IMR-90 (cell line): ENCODE measurements at regions not wholly inside any gene's neighbourhood (a gene's known extent, or its start where the extent isn't known, plus 50 kb on each side); places are given as distances from the start of the nearest gene placed in this dataset.

Experiments
- ATAC-seq: fragments of 200-7000 bp; cut with Tn5 transposase; 2 replicates; pipeline ENCODE4 v1.9.1; 2020; ENCODE audit warnings: low read depth, mild to moderate bottlenecking, moderate library complexity
- BruUV-seq: library from RNA; stranded (reverse); fragments of 400-500 nt; replicated peaks from 2 replicates; lab custom pipeline; 2021; lab: Mats Ljungman, UMichigan
- CTCF ChIA-PET: fragments of 300-600 bp; formaldehyde crosslinking; extraction: SDS; loops from one replicate; lab custom pipeline; 2021; ENCODE audit warnings: antibody characterized with exemption; lab: Yijun Ruan, JAX
- POLR2A ChIA-PET: fragments of 300-600 bp; sonication (Branson Sonifier 250); formaldehyde crosslinking; loops from one replicate; lab custom pipeline; 2022; ENCODE audit warnings: antibody characterized with exemption; ENCODE audit not compliant: unreplicated experiment; lab: Charles Lee
- DNase-seq: peaks from one replicate; pipeline ENCODE4 v3.0.0; 2013
- H2AFZ ChIP-seq: replicated peaks from 2 replicates; pipeline ENCODE3; 2013; ENCODE audit warnings: low read length, mild to moderate bottlenecking; ENCODE audit not compliant: poor library complexity
- H2AK5ac ChIP-seq: 2 replicates; pipeline ENCODE4 v1.6.1; 2013; ENCODE audit warnings: low read depth, low read length, inconsistent platforms
- H2AK9ac ChIP-seq: replicated peaks from 2 replicates; pipeline ENCODE3; 2013; ENCODE audit warnings: mild to moderate bottlenecking, low read depth, low read length, moderate library complexity; ENCODE audit not compliant: poor library complexity
- H2BK120ac ChIP-seq: 2 replicates; pipeline ENCODE4 v1.6.1; 2013; ENCODE audit warnings: low read depth, low read length, inconsistent platforms
- H2BK15ac ChIP-seq: 3 replicates; pipeline ENCODE4 v1.6.1; 2013; ENCODE audit warnings: low read depth, low read length, inconsistent platforms
- H2BK20ac ChIP-seq: 2 replicates; pipeline ENCODE4 v1.6.1; 2013; ENCODE audit warnings: low read depth, mild to moderate bottlenecking, inconsistent platforms, low read length, moderate library complexity
- H2BK5ac ChIP-seq: 2 replicates; pipeline ENCODE4 v1.6.1; 2013; ENCODE audit warnings: mild to moderate bottlenecking, low read depth, low read length, inconsistent platforms; ENCODE audit not compliant: poor library complexity, severe bottlenecking
- H3K14ac ChIP-seq: replicated peaks from 2 replicates; pipeline ENCODE4 v1.6.1; 2013; ENCODE audit warnings: low read depth, low read length, inconsistent platforms
- H3K18ac ChIP-seq: 2 replicates; pipeline ENCODE4 v1.6.1; 2013; ENCODE audit warnings: low read depth, low read length, control low read depth
- H3K23ac ChIP-seq: 2 replicates; pipeline ENCODE4 v1.6.1; 2013; ENCODE audit warnings: low read depth, low read length, inconsistent platforms
- H3K27ac ChIP-seq: 2 replicates; pipeline ENCODE4 v1.5.1; 2013; ENCODE audit warnings: mild to moderate bottlenecking, control low read depth, low read length; ENCODE audit not compliant: insufficient read depth
- H3K27me3 ChIP-seq: 2 replicates; pipeline ENCODE4 v1.6.1; 2013; ENCODE audit warnings: low read length; ENCODE audit not compliant: control insufficient read depth, insufficient read depth
- H3K36me3 ChIP-seq: 2 replicates; pipeline ENCODE4 v1.6.1; 2013; ENCODE audit warnings: low read length, mixed read lengths; ENCODE audit not compliant: control insufficient read depth, insufficient read depth
- H3K4ac ChIP-seq: 2 replicates; pipeline ENCODE4 v1.6.1; 2013; ENCODE audit warnings: low read depth, low read length, inconsistent platforms
- H3K4me1 ChIP-seq: 2 replicates; pipeline ENCODE4 v1.6.1; 2013; ENCODE audit warnings: low read length, mixed read lengths; ENCODE audit not compliant: control insufficient read depth, insufficient read depth
- H3K4me2 ChIP-seq: 2 replicates; pipeline ENCODE4 v1.6.1; 2013; ENCODE audit warnings: low read depth, mild to moderate bottlenecking, control low read depth, low read length, moderate library complexity
- H3K4me3 ChIP-seq: 2 replicates; pipeline ENCODE4 v1.5.1; 2013; ENCODE audit warnings: low read depth, mild to moderate bottlenecking, control low read depth, low read length, moderate library complexity; ENCODE audit not compliant: insufficient read depth
- H3K56ac ChIP-seq: 2 replicates; pipeline ENCODE4 v1.6.1; 2013; ENCODE audit warnings: low read length, inconsistent platforms; ENCODE audit not compliant: insufficient read depth; ENCODE audit errors: extremely low read depth
- H3K79me1 ChIP-seq, 2 experiments: 2 replicates each; pipeline ENCODE4 v1.6.1; 2013; ENCODE audit warnings: low read length in 2 of 2, inconsistent platforms in 1 of 2, low read depth in 1 of 2
- H3K9ac ChIP-seq: 2 replicates; pipeline ENCODE4 v1.6.1; 2013; ENCODE audit warnings: low read depth, low read length, control low read depth
- H3K9me1 ChIP-seq: 2 replicates; pipeline ENCODE4 v1.6.1; 2013; ENCODE audit warnings: low read length, inconsistent platforms; ENCODE audit not compliant: insufficient read depth
- H3K9me3 ChIP-seq: 2 replicates; pipeline ENCODE4 v1.6.1; 2013; ENCODE audit warnings: low read length; ENCODE audit not compliant: control insufficient read depth, insufficient read depth
- H4K20me1 ChIP-seq: 2 replicates; pipeline ENCODE4 v1.6.1; 2013; ENCODE audit warnings: low read length, inconsistent platforms; ENCODE audit not compliant: insufficient read depth
- H4K5ac ChIP-seq: 2 replicates; pipeline ENCODE4 v1.6.1; 2013; ENCODE audit warnings: mild to moderate bottlenecking, low read depth, low read length, control low read depth
- H4K8ac ChIP-seq, 2 experiments: 2 replicates each; pipeline ENCODE4 v1.6.1; 2013; ENCODE audit warnings: low read depth in 2 of 2, low read length in 2 of 2, control low read depth in 1 of 2, inconsistent platforms in 1 of 2
- H4K91ac ChIP-seq: 2 replicates; pipeline ENCODE4 v1.6.1; 2013; ENCODE audit warnings: low read depth, low read length, inconsistent platforms; ENCODE audit not compliant: insufficient read depth
- CEBPB ChIP-seq: IDR thresholded peaks from 2 replicates; pipeline ENCODE4 v1.6.1; 2012; ENCODE audit warnings: low read depth, low read length, improper control_type of control experiment
- CTCF ChIP-seq: conservative IDR thresholded peaks from 2 replicates; pipeline ENCODE4 v1.5.1; 2012; ENCODE audit warnings: mild to moderate bottlenecking, low read depth, low read length, improper control_type of control experiment
- ELK1 ChIP-seq: fragments of 150-350 bp; IDR thresholded peaks from 2 replicates; pipeline ENCODE4 v1.6.1; 2016; ENCODE audit warnings: low read depth, mild to moderate bottlenecking, low read length, moderate library complexity, borderline replicate concordance
- MAZ ChIP-seq: IDR thresholded peaks from 2 replicates; pipeline ENCODE4 v1.6.1; 2012; ENCODE audit warnings: low read depth, mild to moderate bottlenecking, low read length, improper control_type of control experiment, moderate library complexity, borderline replicate concordance
- SMC3 ChIP-seq: fragments of 150-350 bp; IDR thresholded peaks from 2 replicates; pipeline ENCODE4 v1.6.1; 2016; ENCODE audit warnings: low read depth, mild to moderate bottlenecking, antibody characterized with exemption, low read length, moderate library complexity
- dilution Hi-C: fragments of 300-500 bp; cut with HindIII; formaldehyde crosslinking; loops from one replicate; pipeline ENCODE4 v1.14.3; 2018; ENCODE audit warnings: low sequenced_read_pairs; ENCODE audit not compliant: unreplicated experiment
- in situ Hi-C: fragments of 300-500 bp; cut with MboI; formaldehyde crosslinking; loops from 3 replicates; pipeline ENCODE4 v1.14.3; 2019; ENCODE audit warnings: low sequenced_read_pairs, inconsistent platforms, mixed read lengths
- intact Hi-C: fragments of 100-400 bp; cut with micrococcal nuclease; formaldehyde crosslinking; loops from 2 replicates; pipeline ENCODE4 v1.10.0; 2022
- TF ChIP-seq, protein P1 (sequence below): fragments of 150-350 bp; IDR thresholded peaks from 2 replicates; pipeline ENCODE4 v1.6.1; 2017; ENCODE audit warnings: mild to moderate bottlenecking, antibody characterized with exemption, low read length, low read depth

DNA sequence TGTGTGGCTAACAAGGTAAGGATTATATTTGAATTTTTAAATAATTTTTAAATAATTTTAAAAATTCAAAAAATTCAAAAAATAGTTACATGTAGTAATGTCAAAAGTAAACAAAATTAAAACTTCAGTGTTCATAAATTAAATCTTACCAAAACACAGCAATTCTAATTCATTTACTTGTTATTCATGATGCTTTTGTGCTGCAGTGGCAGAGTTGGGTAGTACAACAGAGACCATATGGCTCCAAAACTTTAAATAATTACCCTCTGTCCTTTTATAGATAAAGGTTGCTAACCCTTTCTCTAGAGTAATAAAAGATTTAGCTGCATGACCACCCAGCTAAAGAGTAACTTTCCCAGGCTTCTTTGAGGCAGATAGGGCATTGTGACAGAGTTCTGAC, 1355.6 kb downstream of the FSTL5 start:
- H3K14ac ChIP-seq = no peak overlapping the region
- H2AK9ac ChIP-seq = no peak overlapping the region
- no TSS peak for BruUV-seq
- H4K5ac ChIP-seq = no peak overlapping the region
- H3K4ac ChIP-seq = no peak overlapping the region
- H2BK120ac ChIP-seq = no peak overlapping the region
- CTCF ChIA-PET = no interaction called here
- DNase-seq (no peak), ATAC-seq (no peak)
- no peaks in the 10 kb centered on the region for H3K27me3 ChIP-seq
- H3K9me3 ChIP-seq = no peaks in the 10 kb centered on the region
- H3K79me1 ChIP-seq = no peaks in the 10 kb centered on the region
- POLR2A ChIA-PET = no interaction called here
- no peaks in the 10 kb centered on the region for H4K20me1 ChIP-seq
- dilution Hi-C loops (no loop called here), intact Hi-C loops (no loop called here), in situ Hi-C loops (no loop called here)
- H3K56ac ChIP-seq = no peak overlapping the region
- H2BK15ac ChIP-seq = no peak overlapping the region
- no peak overlapping the region for H3K4me2 ChIP-seq
- H2AFZ ChIP-seq = no peak overlapping the region
- no peak overlapping the region for H3K18ac ChIP-seq
- no peak overlapping the region for H2BK5ac ChIP-seq
- no peak overlapping the region for H3K4me3 ChIP-seq
- H3K27ac ChIP-seq = no peak overlapping the region
- H3K23ac ChIP-seq = no peak overlapping the region
- H2AK5ac ChIP-seq = no peak overlapping the region
- no peak overlapping the region for H4K91ac ChIP-seq
- H3K4me1 ChIP-seq = no peaks in the 10 kb centered on the region
- H2BK20ac ChIP-seq = no peak overlapping the region
- TF ChIP-seq MAZ (no peak), ELK1 (no peak), CTCF (no peak), SMC3 (no peak), CEBPB (no peak)
- TF ChIP-seq, protein P1, sequence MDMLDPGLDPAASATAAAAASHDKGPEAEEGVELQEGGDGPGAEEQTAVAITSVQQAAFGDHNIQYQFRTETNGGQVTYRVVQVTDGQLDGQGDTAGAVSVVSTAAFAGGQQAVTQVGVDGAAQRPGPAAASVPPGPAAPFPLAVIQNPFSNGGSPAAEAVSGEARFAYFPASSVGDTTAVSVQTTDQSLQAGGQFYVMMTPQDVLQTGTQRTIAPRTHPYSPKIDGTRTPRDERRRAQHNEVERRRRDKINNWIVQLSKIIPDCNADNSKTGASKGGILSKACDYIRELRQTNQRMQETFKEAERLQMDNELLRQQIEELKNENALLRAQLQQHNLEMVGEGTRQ = no peak
- no peaks in the 10 kb centered on the region for H3K36me3 ChIP-seq
- no peak overlapping the region for H4K8ac ChIP-seq
- H3K9ac ChIP-seq = no peak overlapping the region
- no peaks in the 10 kb centered on the region for H3K9me1 ChIP-seq
